ENCODE measurements at regions not wholly inside any gene's neighbourhood (a gene's known extent, or its start where the extent isn't known, plus 50 kb on each side); places are given as distances from the start of the nearest gene placed in this dataset.

- no peak for TF ChIP-seq CTCF (IDR thresholded peaks at IDR 0.05; ENCODE audit: low read length)
- TF ChIP-seq EZH2 (optimal IDR thresholded peaks at IDR 0.05; ENCODE audit: low read depth, low read length), result no peak
- TF ChIP-seq EZH2phosphoT487 (IDR thresholded peaks at IDR 0.05; ENCODE audit: low read length), result no peak
Observed at GRCh38 chr6:40860443-40860842, 178.6 kb downstream of the UNC5CL start.

All from MM.1S (cell line).